ENCODE measurements at regions not wholly inside any gene's neighbourhood (a gene's known extent, or its start where the extent isn't known, plus 50 kb on each side); places are given as distances from the start of the nearest gene placed in this dataset.

- TF ChIP-seq POLR2A (IDR thresholded peaks at IDR 0.05): no peak
- TF ChIP-seq POLR2AphosphoS5 (IDR thresholded peaks at IDR 0.05): no peak
These were observed 290.5 kb downstream of the NDFIP2 start for GRCh38 chr13:79771493-79771892.

Measured in gastroesophageal sphincter (tissue), 2 donors.